Esophagus muscularis mucosa (tissue), 4 donors: ENCODE measurements at regions not wholly inside any gene's neighbourhood (a gene's known extent, or its start where the extent isn't known, plus 50 kb on each side); places are given as distances from the start of the nearest gene placed in this dataset.

Experiments
- EP300 ChIP-seq: sonication (generic); formaldehyde crosslinking; IDR thresholded peaks from one replicate; pipeline ENCODE4 v1.6.1; 2017; ENCODE audit warnings: antibody characterized with exemption
- POLR2A ChIP-seq: fragments of 450-650 bp; IDR thresholded peaks from one replicate; pipeline ENCODE4 v1.6.1; 2017; ENCODE audit warnings: antibody characterized with exemption, moderate library complexity, mild to moderate bottlenecking, low read depth
- POLR2AphosphoS5 ChIP-seq, 2 donors: sonication (generic); formaldehyde crosslinking; IDR thresholded peaks; one replicate each; pipeline ENCODE4 v1.6.1; 2017; ENCODE audit warnings: antibody characterized with exemption in 2 of 2
- TF ChIP-seq, protein P1 (sequence below), 3 experiments: fragments of 200-600 bp in 2 of 3; fragments of 450-650 bp in 1 of 3; sonication (generic) in 2 of 3; IDR thresholded peaks; one replicate each; pipeline ENCODE4 v1.5.1; 2017 to 2019; ENCODE audit warnings: antibody characterized with exemption in 3 of 3, mild to moderate bottlenecking in 2 of 3, moderate library complexity in 1 of 3

- TF ChIP-seq, protein P1, sequence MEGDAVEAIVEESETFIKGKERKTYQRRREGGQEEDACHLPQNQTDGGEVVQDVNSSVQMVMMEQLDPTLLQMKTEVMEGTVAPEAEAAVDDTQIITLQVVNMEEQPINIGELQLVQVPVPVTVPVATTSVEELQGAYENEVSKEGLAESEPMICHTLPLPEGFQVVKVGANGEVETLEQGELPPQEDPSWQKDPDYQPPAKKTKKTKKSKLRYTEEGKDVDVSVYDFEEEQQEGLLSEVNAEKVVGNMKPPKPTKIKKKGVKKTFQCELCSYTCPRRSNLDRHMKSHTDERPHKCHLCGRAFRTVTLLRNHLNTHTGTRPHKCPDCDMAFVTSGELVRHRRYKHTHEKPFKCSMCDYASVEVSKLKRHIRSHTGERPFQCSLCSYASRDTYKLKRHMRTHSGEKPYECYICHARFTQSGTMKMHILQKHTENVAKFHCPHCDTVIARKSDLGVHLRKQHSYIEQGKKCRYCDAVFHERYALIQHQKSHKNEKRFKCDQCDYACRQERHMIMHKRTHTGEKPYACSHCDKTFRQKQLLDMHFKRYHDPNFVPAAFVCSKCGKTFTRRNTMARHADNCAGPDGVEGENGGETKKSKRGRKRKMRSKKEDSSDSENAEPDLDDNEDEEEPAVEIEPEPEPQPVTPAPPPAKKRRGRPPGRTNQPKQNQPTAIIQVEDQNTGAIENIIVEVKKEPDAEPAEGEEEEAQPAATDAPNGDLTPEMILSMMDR (IDR thresholded peaks at IDR 0.05), result no peak
- no peak for TF ChIP-seq POLR2A
- TF ChIP-seq POLR2AphosphoS5 (IDR thresholded peaks at IDR 0.05), result no peak
- no peak for TF ChIP-seq EP300
Observed at GRCh38 chr9:11595756-11596155, 983.0 kb upstream of the PTPRD start.
